Ovary (tissue), 7 donors: ENCODE measurements at regions not wholly inside any gene's neighbourhood (a gene's known extent, or its start where the extent isn't known, plus 50 kb on each side); places are given as distances from the start of the nearest gene placed in this dataset.

Experiments used
- DNase-seq, 5 donors: peaks; one replicate each; pipeline ENCODE4 v3.0.0-alpha.2; 2019 to 2020
- H3K27ac ChIP-seq, 2 donors: fragments of 200-600 bp; one replicate each; pipeline versions ENCODE4 v1.5.1 to v1.8.0; 2019 to 2022
- H3K27me3 ChIP-seq: fragments of 200-600 bp; one replicate; pipeline ENCODE4 v1.8.0; 2022
- H3K36me3 ChIP-seq: fragments of 200-600 bp; sonication (generic); one replicate; pipeline ENCODE4 v1.5.1; 2019
- H3K4me1 ChIP-seq: one replicate; pipeline ENCODE4 v1.8.1; 2013; ENCODE audit warnings: mild to moderate bottlenecking, moderate library complexity; ENCODE audit not compliant: insufficient read depth
- H3K4me3 ChIP-seq: fragments of 200-600 bp; sonication (generic); one replicate; pipeline ENCODE4 v1.5.1; 2017
- H3K9me3 ChIP-seq, 2 donors: fragments of 200-600 bp in 1 of 2; sonication (generic) in 1 of 2; one replicate each; pipeline versions ENCODE4 v1.5.1 to v1.8.1; 2013 to 2019; ENCODE audit warnings: mild to moderate bottlenecking in 1 of 2, moderate library complexity in 1 of 2
- EP300 ChIP-seq: sonication (generic); formaldehyde crosslinking; IDR thresholded peaks from one replicate; pipeline ENCODE4 v1.6.1; 2017; ENCODE audit warnings: antibody characterized with exemption
- POLR2A ChIP-seq: fragments of 450-650 bp; IDR thresholded peaks from one replicate; pipeline ENCODE4 v1.6.1; 2017; ENCODE audit warnings: antibody characterized with exemption, mild to moderate bottlenecking, moderate library complexity
- WGBS, 3 donors: extraction: QIAGEN DNeasy Blood & Tissue Kit in 1 of 3; methylation state at CpG; one replicate each; pipeline versions ENCODE4 v1.1.5 to v1.1.7; 2013 to 2017; 5-methylcytosine and 5-hydroxymethylcytosine counted together
- intact Hi-C, 4 donors: fragments of 100-400 bp; cut with DNase I; formaldehyde crosslinking; loops; one replicate each; pipeline versions ENCODE4 v1.11.0 to v1.15.1; 2022 to 2023
- TF ChIP-seq, protein P1 (sequence below), 3 donors: fragments of 450-650 bp in 2 of 3; fragments of 200-600 bp in 1 of 3; IDR thresholded peaks; one replicate each; pipeline versions ENCODE4 v1.5.1 to v1.8.0; 2016 to 2022; ENCODE audit warnings: antibody characterized with exemption in 3 of 3, mild to moderate bottlenecking in 1 of 3
- donor health status: DM: no; HTN: no; CAD: no; lungs with moderate emphysema.
- donor health status: DM: no; HTN: no; CAD: no.
- donor health status: Bipolar disorder and iron deficiency.
- donor health status: DM: no; HTN: no; CAD: no.
- donor health status: DM: yes; HTN: yes; CAD: no.

DNA sequence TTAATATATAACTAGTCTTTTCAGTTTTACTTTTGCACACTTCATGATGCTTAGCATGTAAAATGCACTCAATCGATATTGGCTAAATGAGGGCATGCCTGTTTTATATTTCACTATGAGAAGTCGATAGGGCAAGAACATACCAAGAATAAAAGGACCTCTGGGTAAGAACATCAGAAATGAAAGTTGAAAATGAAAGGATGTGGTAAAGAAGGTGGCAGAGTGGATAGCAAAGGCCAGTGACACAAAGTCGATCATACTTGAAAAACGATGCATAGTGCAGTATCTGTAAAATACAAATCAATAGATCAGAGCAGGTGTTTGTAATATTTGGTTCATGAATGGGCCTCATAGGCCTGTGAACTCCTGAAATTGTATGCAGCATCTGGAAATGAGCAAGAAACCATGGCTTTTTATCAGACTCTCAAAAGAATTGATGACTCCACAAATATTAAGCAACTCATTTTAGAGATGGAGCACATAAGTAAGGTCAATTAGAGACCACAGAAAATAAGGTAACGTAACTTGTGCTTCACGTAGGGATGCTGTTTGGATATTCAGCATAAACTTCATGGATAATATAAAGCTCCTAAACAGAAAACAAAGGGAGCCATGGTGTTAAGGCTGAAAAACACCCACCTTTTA lies 653.4 kb downstream of the NYAP2 start:
- H3K36me3 ChIP-seq: no peaks in the 10 kb centered on the region
- intact Hi-C loops: no loop called here
- DNase-seq: no peak
- no peaks in the 10 kb centered on the region for H3K9me3 ChIP-seq
- H3K4me3 ChIP-seq: no peak overlapping the region
- H3K27ac ChIP-seq: no peak overlapping the region
- H3K27me3 ChIP-seq: no peaks in the 10 kb centered on the region
- TF ChIP-seq, protein P1, sequence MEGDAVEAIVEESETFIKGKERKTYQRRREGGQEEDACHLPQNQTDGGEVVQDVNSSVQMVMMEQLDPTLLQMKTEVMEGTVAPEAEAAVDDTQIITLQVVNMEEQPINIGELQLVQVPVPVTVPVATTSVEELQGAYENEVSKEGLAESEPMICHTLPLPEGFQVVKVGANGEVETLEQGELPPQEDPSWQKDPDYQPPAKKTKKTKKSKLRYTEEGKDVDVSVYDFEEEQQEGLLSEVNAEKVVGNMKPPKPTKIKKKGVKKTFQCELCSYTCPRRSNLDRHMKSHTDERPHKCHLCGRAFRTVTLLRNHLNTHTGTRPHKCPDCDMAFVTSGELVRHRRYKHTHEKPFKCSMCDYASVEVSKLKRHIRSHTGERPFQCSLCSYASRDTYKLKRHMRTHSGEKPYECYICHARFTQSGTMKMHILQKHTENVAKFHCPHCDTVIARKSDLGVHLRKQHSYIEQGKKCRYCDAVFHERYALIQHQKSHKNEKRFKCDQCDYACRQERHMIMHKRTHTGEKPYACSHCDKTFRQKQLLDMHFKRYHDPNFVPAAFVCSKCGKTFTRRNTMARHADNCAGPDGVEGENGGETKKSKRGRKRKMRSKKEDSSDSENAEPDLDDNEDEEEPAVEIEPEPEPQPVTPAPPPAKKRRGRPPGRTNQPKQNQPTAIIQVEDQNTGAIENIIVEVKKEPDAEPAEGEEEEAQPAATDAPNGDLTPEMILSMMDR (IDR thresholded peaks at IDR 0.05): no peak
- TF ChIP-seq EP300 (no peak), POLR2A (no peak)
- no peaks in the 10 kb centered on the region for H3K4me1 ChIP-seq
- 95 to 97% (median 97%) methylated on average over 6 of the region's 6 CpGs for WGBS, 3 donors

DNA sequence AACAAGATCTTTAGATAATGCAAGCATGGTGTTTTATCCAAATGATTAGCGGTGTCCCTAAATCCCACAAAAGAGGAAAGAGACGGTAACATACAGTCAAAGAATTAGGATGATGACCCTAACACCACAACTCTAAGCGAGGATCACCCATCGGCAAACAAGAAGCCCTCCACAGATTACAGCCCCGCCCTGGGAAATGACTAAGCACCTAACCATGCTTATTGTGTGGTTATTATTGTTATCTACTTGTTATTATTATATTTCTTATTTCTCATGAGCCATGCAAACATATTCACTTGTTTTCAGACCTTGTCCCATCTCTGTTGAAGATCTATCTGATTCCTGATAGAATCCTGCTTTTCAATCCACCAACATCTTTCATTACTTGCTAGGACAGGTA lies 651.3 kb downstream of the NYAP2 start:
- H3K36me3 ChIP-seq: no peaks in the 10 kb centered on the region
- H3K9me3 ChIP-seq: no peaks in the 10 kb centered on the region
- no peaks in the 10 kb centered on the region for H3K27me3 ChIP-seq
- H3K27ac ChIP-seq: no peak overlapping the region
- DNase-seq: no peak
- intact Hi-C loops: no loop called here
- no peak for TF ChIP-seq EP300
- TF ChIP-seq, protein P1 (IDR thresholded peaks at IDR 0.05): no peak
- no peak for TF ChIP-seq POLR2A
- H3K4me1 ChIP-seq: no peaks in the 10 kb centered on the region
- no peak overlapping the region for H3K4me3 ChIP-seq
- 94 to 97% (median 94%) methylated on average over 5 of the region's 5 CpGs for WGBS, 3 donors

DNA sequence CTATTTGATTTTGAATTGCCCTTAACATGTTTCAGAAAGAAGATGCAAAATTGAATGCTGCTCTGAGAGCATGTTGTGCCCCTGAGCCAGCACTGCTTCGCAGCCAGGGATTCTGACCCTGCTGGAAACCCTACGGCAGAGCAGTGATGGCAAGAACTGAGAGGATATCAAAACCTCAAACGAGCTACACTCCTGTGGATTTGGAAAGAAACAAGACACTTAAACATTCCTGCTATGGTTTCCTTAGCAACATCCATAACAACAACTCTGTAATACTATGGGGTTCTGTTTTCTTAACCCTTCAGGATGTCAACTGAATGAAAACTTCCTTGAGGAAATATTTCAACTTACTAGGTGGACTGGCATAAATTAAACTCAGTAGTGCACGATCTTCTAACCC lies 649.1 kb downstream of the NYAP2 start:
- DNase-seq: no peak
- no peaks in the 10 kb centered on the region for H3K4me1 ChIP-seq
- TF ChIP-seq POLR2A (no peak), EP300 (no peak)
- TF ChIP-seq, protein P1 (IDR thresholded peaks at IDR 0.05): no peak
- H3K27ac ChIP-seq: no peak overlapping the region
- no peaks in the 10 kb centered on the region for H3K9me3 ChIP-seq
- no peaks in the 10 kb centered on the region for H3K36me3 ChIP-seq
- no peak overlapping the region for H3K4me3 ChIP-seq
- 27 to 34% (median 34%) methylated on average over 4 of the region's 4 CpGs for WGBS, 3 donors
- H3K27me3 ChIP-seq: no peaks in the 10 kb centered on the region
- intact Hi-C loops: no loop called here

DNA sequence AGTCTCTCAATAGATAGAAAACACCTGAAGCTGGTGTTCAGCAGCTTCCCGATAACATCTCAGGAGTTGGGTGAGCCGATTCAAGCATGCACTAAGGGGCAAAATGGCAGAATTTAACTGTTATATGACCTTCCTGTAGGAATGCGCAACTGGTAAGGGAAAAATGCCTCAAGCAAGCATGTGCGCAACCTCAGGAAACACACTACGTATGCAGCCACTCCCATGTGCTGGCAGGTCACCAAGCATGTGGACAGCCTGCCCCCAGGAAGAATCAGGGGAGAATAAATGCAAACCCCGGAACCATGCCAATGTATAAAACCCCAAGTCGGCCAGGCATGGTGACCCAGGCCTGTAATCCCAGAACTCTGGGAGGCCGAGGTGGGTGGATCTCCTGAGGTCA lies 645.6 kb downstream of the NYAP2 start:
- Histone ChIP-seq H3K4me1 (no peaks in the 10 kb centered on the region), H3K27ac (no peak overlapping the region), H3K9me3 (no peaks in the 10 kb centered on the region), H3K27me3 (no peaks in the 10 kb centered on the region), H3K4me3 (no peak overlapping the region), H3K36me3 (no peaks in the 10 kb centered on the region)
- DNase-seq: no peak
- intact Hi-C loops: no loop called here
- WGBS, 3 donors: 93 to 96% (median 96%) methylated on average over 8 of the region's 8 CpGs
- TF ChIP-seq EP300: no peak
- TF ChIP-seq POLR2A: no peak
- TF ChIP-seq, protein P1 (IDR thresholded peaks at IDR 0.05): no peak
